ENCODE measurements at regions not wholly inside any gene's neighbourhood (a gene's known extent, or its start where the extent isn't known, plus 50 kb on each side); places are given as distances from the start of the nearest gene placed in this dataset.

DNA sequence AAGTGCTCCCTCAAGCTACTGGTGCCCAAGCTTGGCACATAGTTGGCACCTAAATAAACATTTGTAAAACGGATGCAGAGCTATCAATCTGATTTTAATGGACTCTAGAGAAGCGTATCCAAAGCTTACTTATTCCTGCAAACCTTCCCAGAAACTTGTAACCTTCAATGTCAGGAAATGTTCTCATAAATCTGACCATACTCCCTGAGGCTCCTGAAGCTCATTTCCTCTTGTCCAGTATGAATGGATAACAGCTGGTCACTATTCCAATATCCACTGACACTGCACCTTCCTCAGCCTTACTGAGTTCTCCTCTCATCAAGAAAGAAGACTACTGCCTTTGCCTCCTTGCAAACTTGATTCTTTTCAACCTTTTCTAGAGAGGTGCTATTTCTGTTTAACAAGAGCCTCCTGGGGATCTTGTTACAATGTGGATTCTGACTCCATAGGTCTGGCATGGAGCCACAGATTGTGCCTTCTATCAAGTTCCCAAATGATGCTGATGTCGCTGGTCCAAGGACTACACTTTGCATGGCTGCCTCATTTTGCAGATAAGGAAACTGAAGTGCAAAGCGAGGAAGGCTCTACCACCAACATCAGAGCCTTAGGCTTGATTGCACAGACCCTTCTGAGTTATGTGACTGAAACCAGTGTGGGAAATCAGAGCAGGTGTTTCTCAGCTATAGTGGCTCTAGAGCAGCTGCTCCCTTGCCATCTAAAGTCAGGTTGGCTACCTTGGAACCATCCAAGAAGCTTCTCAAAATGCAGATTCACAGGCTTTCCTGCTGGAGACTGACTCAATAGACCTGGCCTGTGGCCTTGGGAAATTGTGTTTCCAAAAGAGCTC is 377.8 kb downstream of the SOX9 start:
- H3K4me3 ChIP-seq (replicated peaks in 1 of 3; ENCODE audit: insufficient read depth in 1 of 3, low read depth in 1 of 3, low read length in 3 of 3), result no peak overlapping the region
- POLR2A ChIA-PET, result no interaction called here
- no peaks in the 10 kb centered on the region for H3K9me1 ChIP-seq (replicated peaks; ENCODE audit: control insufficient read depth, extremely low read depth, insufficient read depth, low read length)
- no peaks in the 10 kb centered on the region for H3K36me3 ChIP-seq (ENCODE audit: control insufficient read depth in 2 of 2, extremely low read depth in 1 of 2, insufficient read depth in 2 of 2, low read length in 2 of 2)
- no peaks in the 10 kb centered on the region for H3K79me2 ChIP-seq (ENCODE audit: control insufficient read depth, insufficient read depth, low read length)
- H4K20me1 ChIP-seq (replicated peaks; ENCODE audit: control insufficient read depth, extremely low read depth, insufficient read depth, low read length), result no peaks in the 10 kb centered on the region
- intact Hi-C loops (cut with micrococcal nuclease) (no loop called here), dilution Hi-C loops (cut with MboI; ENCODE audit: extremely low pct_ligation_motif_present, low sequenced_read_pairs) (no loop called here)
- peaks cover 1% of the 10 kb centered on the region for H3K9me3 ChIP-seq (replicated peaks; ENCODE audit: control insufficient read depth, insufficient read depth, low read length)
- H3K4me1 ChIP-seq (ENCODE audit: control insufficient read depth, extremely low read depth, insufficient read depth, low read length), result no peaks in the 10 kb centered on the region
- no peak overlapping the region for H3K4me2 ChIP-seq (ENCODE audit: insufficient read depth, low read length)
- CTCF ChIA-PET, result no interaction called here
- no peak overlapping the region for H2AFZ ChIP-seq (ENCODE audit: low read depth, low read length)
- H3K27me3 ChIP-seq (ENCODE audit: control insufficient read depth in 2 of 2, insufficient read depth in 2 of 2, low read length in 2 of 2), result no peaks in the 10 kb centered on the region
- no TSS peak for BruUV-seq (replicated peaks)
- TF ChIP-seq JUN (IDR thresholded peaks at IDR 0.05; ENCODE audit: borderline replicate concordance, insufficient read depth, insufficient read length, low read depth), result no peak
- TF ChIP-seq, protein P1, sequence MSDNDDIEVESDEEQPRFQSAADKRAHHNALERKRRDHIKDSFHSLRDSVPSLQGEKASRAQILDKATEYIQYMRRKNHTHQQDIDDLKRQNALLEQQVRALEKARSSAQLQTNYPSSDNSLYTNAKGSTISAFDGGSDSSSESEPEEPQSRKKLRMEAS (IDR thresholded peaks at IDR 0.05; ENCODE audit: insufficient read depth, insufficient read length), result no peak
- no peak for TF ChIP-seq POLR2A (IDR thresholded peaks at IDR 0.05; ENCODE audit: low read depth, low read length)
- TF ChIP-seq POLR2AphosphoS5 (IDR thresholded peaks at IDR 0.05; ENCODE audit: insufficient read depth, low read depth, low read length), result no peak
- no peak for TF ChIP-seq MYC (IDR thresholded peaks at IDR 0.05; ENCODE audit: low read depth, low read length)
- TF ChIP-seq EZH2 (IDR thresholded peaks at IDR 0.05; ENCODE audit: borderline replicate concordance, low read depth, low read length, severe bottlenecking), result no peak
- TF ChIP-seq GATA2 (IDR thresholded peaks at IDR 0.05; ENCODE audit: insufficient read depth, insufficient read length, low read depth, low read length), result no peak
- TF ChIP-seq, protein P2, sequence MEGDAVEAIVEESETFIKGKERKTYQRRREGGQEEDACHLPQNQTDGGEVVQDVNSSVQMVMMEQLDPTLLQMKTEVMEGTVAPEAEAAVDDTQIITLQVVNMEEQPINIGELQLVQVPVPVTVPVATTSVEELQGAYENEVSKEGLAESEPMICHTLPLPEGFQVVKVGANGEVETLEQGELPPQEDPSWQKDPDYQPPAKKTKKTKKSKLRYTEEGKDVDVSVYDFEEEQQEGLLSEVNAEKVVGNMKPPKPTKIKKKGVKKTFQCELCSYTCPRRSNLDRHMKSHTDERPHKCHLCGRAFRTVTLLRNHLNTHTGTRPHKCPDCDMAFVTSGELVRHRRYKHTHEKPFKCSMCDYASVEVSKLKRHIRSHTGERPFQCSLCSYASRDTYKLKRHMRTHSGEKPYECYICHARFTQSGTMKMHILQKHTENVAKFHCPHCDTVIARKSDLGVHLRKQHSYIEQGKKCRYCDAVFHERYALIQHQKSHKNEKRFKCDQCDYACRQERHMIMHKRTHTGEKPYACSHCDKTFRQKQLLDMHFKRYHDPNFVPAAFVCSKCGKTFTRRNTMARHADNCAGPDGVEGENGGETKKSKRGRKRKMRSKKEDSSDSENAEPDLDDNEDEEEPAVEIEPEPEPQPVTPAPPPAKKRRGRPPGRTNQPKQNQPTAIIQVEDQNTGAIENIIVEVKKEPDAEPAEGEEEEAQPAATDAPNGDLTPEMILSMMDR (IDR thresholded peaks at IDR 0.05; ENCODE audit: extremely low read depth in 1 of 2, insufficient read depth in 1 of 2, low read depth in 1 of 2, low read length in 2 of 2), result no peak
- TF ChIP-seq FOS (IDR thresholded peaks at IDR 0.05; ENCODE audit: borderline replicate concordance, insufficient read depth, low read length), result no peak
- no peak overlapping the region for H3K9ac ChIP-seq (replicated peaks; ENCODE audit: extremely low read depth, insufficient read depth, low read length)
- H3K27ac ChIP-seq (ENCODE audit: insufficient read depth, low read depth, low read length), result no peak overlapping the region
- no peak for DNase-seq (ENCODE audit: low read depth, low spot score)
- no peak for FAIRE-seq
